A673 (cell line): ENCODE measurements at regions not wholly inside any gene's neighbourhood (a gene's known extent, or its start where the extent isn't known, plus 50 kb on each side); places are given as distances from the start of the nearest gene placed in this dataset.
A peak's percentile ranks its signal among the peaks of the same experiment; 100 is the strongest.

Experiments used
- BruUV-seq: library from RNA; stranded (reverse); fragments of 400-500 nt; replicated peaks from 2 replicates; lab custom pipeline; 2021; lab: Mats Ljungman, UMichigan
- CTCF ChIA-PET: fragments of 300-600 bp; sonication (Branson Sonifier 250); formaldehyde crosslinking; loops from one replicate; lab custom pipeline; 2022; ENCODE audit warnings: antibody characterized with exemption; lab: Charles Lee
- POLR2A ChIA-PET: fragments of 300-600 bp; sonication (Branson Sonifier 250); formaldehyde crosslinking; loops from one replicate; lab custom pipeline; 2022; ENCODE audit warnings: antibody characterized with exemption; ENCODE audit not compliant: low non-redundant PET; lab: Charles Lee
- DNase-seq: peaks from one replicate; pipeline ENCODE4 v3.0.0-alpha.2; 2015; ENCODE audit warnings: low spot score
- H3K27ac ChIP-seq: fragments of 200-600 bp; sonication (generic); 2 replicates; pipeline ENCODE4 v1.5.1; 2016; ENCODE audit warnings: mixed run types, low read depth, mild to moderate bottlenecking, mixed read lengths, antibody characterized with exemption, low read length; ENCODE audit not compliant: poor library complexity, severe bottlenecking
- H3K27me3 ChIP-seq: fragments of 200-600 bp; sonication (generic); replicated peaks from 2 replicates; pipeline ENCODE4 v1.6.1; 2017; ENCODE audit warnings: mixed run types, low read depth, mild to moderate bottlenecking, mixed read lengths, antibody characterized with exemption, low read length; ENCODE audit not compliant: insufficient read depth, poor library complexity
- H3K36me3 ChIP-seq: fragments of 200-600 bp; sonication (generic); 2 replicates; pipeline ENCODE4 v1.6.1; 2016; ENCODE audit warnings: mixed run types, mild to moderate bottlenecking, mixed read lengths, antibody characterized with exemption, low read length; ENCODE audit not compliant: insufficient read depth, poor library complexity, severe bottlenecking
- H3K4me1 ChIP-seq: fragments of 200-600 bp; sonication (generic); 2 replicates; pipeline ENCODE4 v1.6.1; 2017; ENCODE audit warnings: mixed run types, mild to moderate bottlenecking, mixed read lengths, antibody characterized with exemption, low read length; ENCODE audit not compliant: insufficient read depth, poor library complexity, severe bottlenecking
- H3K4me3 ChIP-seq: fragments of 200-600 bp; sonication (generic); 2 replicates; pipeline ENCODE4 v1.5.1; 2016; ENCODE audit warnings: low read depth, mixed run types, mild to moderate bottlenecking, mixed read lengths, low read length; ENCODE audit not compliant: poor library complexity, severe bottlenecking
- H3K9me3 ChIP-seq: fragments of 200-600 bp; sonication (generic); 2 replicates; pipeline ENCODE4 v1.6.1; 2016; ENCODE audit warnings: mixed run types, low read depth, mild to moderate bottlenecking, mixed read lengths, antibody characterized with exemption, low read length; ENCODE audit not compliant: poor library complexity, severe bottlenecking
- EZH2 ChIP-seq: fragments of 200-600 bp; sonication (generic); IDR thresholded peaks from 2 replicates; pipeline ENCODE4 v1.6.1; 2017; ENCODE audit warnings: borderline replicate concordance, low read depth, mild to moderate bottlenecking, mixed read lengths, antibody characterized with exemption, low read length; ENCODE audit not compliant: poor library complexity, severe bottlenecking
- intact Hi-C: fragments of 100-400 bp; cut with micrococcal nuclease; formaldehyde crosslinking; loops from one replicate; pipeline ENCODE4 v1.10.0; 2022; ENCODE audit not compliant: unreplicated experiment
- TF ChIP-seq, protein P1 (sequence below): fragments of 300-800, 200-600 bp; sonication (generic); conservative IDR thresholded peaks from 2 replicates; pipeline ENCODE4 v1.5.1; 2017; ENCODE audit warnings: low read depth, mild to moderate bottlenecking, antibody characterized with exemption, low read length, moderate library complexity, mixed read lengths

DNA sequence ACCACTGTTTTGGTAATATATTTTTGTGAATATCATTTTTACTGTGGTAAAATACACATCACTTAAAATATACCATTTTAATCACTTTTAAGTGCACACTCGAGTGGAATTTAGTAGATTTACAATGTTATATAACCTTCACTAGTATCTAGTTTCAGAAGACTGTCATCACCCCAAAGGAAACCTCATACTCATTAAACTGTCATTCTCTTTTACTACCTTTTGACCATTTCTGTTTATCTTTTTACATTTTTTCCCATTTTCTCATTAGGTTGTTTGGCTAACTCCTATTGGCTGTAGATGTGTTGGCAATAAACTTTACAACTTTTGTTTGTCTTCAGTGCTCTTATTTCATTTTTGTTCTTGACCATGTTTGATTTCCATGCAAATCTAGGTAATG is 1168.3 kb upstream of the PCDH7 start:
- intact Hi-C loops, result no loop called here

DNA sequence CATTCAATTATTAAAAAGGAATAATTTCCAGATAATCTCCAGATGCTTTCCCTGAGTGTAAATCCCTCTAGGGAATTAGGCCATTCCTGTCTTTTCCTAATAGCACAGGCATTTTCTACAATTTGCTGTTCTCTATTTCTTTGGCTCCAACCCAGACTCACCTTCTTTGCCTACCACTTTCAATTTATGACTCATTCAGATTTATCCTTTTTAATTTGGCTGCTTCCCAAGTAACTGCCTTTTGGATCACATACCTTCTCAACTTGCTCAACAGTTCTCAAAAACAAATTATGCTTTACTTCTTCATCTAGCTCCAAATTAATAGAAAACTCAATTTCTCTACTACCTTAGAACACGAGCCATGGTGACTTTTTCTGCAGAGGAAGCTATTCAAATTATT is 1166.3 kb upstream of the PCDH7 start:
- ChIA-PET POLR2A (no interaction called here), CTCF (no interaction called here)
- H3K4me3 ChIP-seq, result no peak overlapping the region
- no peak overlapping the region for H3K27ac ChIP-seq
- peak; percentile 33 for DNase-seq
- H3K27me3 ChIP-seq, result no peaks in the 10 kb centered on the region
- H3K9me3 ChIP-seq, result no peaks in the 10 kb centered on the region
- H3K36me3 ChIP-seq, result no peaks in the 10 kb centered on the region
- TF ChIP-seq EZH2, result no peak
- TF ChIP-seq, protein P1, sequence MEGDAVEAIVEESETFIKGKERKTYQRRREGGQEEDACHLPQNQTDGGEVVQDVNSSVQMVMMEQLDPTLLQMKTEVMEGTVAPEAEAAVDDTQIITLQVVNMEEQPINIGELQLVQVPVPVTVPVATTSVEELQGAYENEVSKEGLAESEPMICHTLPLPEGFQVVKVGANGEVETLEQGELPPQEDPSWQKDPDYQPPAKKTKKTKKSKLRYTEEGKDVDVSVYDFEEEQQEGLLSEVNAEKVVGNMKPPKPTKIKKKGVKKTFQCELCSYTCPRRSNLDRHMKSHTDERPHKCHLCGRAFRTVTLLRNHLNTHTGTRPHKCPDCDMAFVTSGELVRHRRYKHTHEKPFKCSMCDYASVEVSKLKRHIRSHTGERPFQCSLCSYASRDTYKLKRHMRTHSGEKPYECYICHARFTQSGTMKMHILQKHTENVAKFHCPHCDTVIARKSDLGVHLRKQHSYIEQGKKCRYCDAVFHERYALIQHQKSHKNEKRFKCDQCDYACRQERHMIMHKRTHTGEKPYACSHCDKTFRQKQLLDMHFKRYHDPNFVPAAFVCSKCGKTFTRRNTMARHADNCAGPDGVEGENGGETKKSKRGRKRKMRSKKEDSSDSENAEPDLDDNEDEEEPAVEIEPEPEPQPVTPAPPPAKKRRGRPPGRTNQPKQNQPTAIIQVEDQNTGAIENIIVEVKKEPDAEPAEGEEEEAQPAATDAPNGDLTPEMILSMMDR, result no peak
- H3K4me1 ChIP-seq, result no peaks in the 10 kb centered on the region
- BruUV-seq, result no TSS peak
- intact Hi-C loops, result no loop called here

More for the DNA sequence above, 1168.3 kb upstream of the PCDH7 start:
- Histone ChIP-seq H3K4me1 (no peaks in the 10 kb centered on the region), H3K27ac (no peak overlapping the region), H3K36me3 (no peaks in the 10 kb centered on the region), H3K27me3 (no peaks in the 10 kb centered on the region), H3K4me3 (no peak overlapping the region), H3K9me3 (no peaks in the 10 kb centered on the region)
- DNase-seq, result no peak
- CTCF ChIA-PET, result no interaction called here
- TF ChIP-seq, protein P1, result no peak
- no peak for TF ChIP-seq EZH2
- no TSS peak for BruUV-seq
- POLR2A ChIA-PET, result no interaction called here

DNA sequence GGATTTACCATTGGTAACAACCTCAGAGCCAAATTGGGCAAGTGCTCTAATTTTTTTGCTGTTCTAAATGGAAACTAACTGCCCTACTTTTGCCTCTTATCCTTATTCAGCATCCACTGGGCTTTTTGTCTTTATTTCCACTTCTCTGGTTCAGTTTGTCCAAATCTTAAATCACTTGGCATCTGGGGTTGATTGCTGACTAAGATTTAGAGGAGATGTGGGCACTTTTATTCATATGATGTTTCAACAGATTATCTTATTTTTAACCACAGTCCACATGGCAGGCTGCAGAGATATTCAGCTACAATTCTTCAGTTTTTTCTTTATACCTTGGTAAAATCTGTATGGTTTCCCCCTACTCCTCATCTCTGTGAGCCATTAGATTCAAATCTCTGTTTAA is 1161.4 kb upstream of the PCDH7 start:
- CTCF ChIA-PET, result no interaction called here
- H3K27me3 ChIP-seq, result no peaks in the 10 kb centered on the region
- no peaks in the 10 kb centered on the region for H3K4me1 ChIP-seq
- POLR2A ChIA-PET, result no interaction called here
- no TSS peak for BruUV-seq
- H3K27ac ChIP-seq, result no peak overlapping the region
- no peak overlapping the region for H3K4me3 ChIP-seq
- DNase-seq, result no peak
- H3K36me3 ChIP-seq, result no peaks in the 10 kb centered on the region
- intact Hi-C loops, result no loop called here
- H3K9me3 ChIP-seq, result no peaks in the 10 kb centered on the region
- TF ChIP-seq EZH2, result no peak
- TF ChIP-seq, protein P1, result no peak
